ENCODE measurements at regions not wholly inside any gene's neighbourhood (a gene's known extent, or its start where the extent isn't known, plus 50 kb on each side); places are given as distances from the start of the nearest gene placed in this dataset.

DNA sequence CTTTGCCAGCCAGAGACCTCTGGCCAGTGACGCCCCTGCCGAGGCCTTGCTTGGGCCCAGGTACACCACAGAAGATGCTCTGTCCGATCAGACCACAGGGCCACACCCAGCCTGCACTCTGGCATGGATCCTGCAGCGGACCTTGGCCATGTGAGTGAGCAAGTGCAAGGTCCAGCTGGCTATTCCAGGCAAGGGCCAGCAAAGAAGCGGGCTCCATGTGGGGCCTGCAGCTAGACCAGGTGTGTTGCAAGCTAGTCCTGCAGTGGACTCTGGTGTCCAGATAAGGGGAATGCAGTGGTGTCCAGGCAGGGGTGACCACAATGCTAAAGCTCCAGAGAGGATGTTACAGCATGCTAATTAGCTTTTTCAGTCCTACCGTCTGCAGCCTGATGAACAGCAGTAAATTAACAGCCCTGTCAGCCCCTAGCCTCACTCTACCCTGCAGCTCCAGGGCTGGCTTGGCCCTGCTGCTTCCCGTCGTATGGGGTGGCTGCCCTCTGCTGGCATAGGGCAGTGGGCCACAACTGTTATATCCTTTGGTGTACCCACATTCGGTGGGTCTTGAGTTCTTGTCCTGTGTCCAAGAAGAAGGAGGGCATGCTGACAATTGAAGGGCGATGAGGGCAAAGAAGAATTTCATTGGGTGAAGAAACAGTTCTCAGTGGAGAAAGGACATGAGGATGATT is 284.5 kb upstream of the POU5F2 start:
- TF ChIP-seq, protein P1, sequence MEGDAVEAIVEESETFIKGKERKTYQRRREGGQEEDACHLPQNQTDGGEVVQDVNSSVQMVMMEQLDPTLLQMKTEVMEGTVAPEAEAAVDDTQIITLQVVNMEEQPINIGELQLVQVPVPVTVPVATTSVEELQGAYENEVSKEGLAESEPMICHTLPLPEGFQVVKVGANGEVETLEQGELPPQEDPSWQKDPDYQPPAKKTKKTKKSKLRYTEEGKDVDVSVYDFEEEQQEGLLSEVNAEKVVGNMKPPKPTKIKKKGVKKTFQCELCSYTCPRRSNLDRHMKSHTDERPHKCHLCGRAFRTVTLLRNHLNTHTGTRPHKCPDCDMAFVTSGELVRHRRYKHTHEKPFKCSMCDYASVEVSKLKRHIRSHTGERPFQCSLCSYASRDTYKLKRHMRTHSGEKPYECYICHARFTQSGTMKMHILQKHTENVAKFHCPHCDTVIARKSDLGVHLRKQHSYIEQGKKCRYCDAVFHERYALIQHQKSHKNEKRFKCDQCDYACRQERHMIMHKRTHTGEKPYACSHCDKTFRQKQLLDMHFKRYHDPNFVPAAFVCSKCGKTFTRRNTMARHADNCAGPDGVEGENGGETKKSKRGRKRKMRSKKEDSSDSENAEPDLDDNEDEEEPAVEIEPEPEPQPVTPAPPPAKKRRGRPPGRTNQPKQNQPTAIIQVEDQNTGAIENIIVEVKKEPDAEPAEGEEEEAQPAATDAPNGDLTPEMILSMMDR (IDR thresholded peaks at IDR 0.05; ENCODE audit: low read depth, low read length): no peak
- no peak for DNase-seq (ENCODE audit: extremely low read depth, low read depth)

DNA sequence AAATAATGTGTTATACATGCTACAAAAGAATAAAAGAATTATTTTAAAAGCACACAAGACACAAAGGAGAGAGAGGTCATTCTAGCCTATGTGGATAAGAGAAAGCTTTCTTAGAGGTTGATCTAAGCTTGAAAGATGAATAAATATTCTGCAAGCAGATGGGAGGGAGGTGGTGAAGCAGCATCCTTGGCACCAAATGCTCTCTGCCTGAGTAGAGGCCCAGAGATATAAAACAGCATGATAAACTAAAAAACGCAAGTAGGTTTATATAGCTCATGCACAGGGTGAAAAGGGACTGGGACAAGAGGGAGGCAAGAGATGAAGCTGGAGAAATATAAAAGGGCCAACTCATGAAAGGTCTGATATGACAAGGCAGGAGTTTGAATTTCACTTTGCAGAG is 283.2 kb upstream of the POU5F2 start:
- no peak for DNase-seq (ENCODE audit: extremely low read depth, low read depth)
- TF ChIP-seq, protein P1 (IDR thresholded peaks at IDR 0.05; ENCODE audit: low read depth, low read length): no peak

DNA sequence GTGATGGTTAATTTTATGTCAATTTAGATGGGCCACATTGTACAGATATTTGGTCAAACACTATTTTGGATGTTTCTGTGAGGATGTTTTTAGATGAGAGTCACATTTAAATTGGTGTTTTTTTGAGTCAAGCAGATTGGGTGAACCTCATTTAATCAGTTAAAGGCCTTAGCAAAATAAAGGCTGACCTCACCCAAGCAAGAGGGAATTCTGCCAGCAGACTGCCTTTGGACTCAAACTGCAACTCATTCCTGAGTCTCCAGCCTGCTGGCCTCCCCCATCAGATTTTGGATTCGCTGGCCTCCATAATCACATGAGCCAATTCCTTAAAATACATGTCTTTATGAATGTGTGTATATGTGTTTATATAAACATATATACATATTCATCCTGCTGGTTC is 282.7 kb upstream of the POU5F2 start:
- DNase-seq (ENCODE audit: extremely low read depth, low read depth): no peak
- TF ChIP-seq, protein P1 (IDR thresholded peaks at IDR 0.05; ENCODE audit: low read depth, low read length): no peak

DNA sequence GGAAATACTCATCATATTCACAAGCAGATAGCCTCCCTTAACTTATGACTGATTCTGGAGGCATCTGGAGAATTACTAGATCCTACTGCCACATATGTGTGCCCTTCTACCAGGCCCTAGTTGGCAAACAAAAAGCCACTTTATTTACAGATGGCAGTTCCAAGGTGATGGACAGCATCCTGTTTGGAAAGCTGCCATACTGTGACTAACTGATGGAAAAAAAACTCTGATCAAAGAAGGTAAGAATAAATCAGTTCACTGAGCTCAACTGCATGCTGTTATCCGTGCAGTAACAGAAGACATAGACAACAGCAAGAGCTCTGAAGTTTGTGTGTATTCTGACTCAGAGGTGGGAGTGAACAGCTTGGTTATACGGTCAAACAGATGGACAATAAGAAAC is 279.8 kb upstream of the POU5F2 start:
- DNase-seq (ENCODE audit: extremely low read depth, low read depth): peak; percentile 1
- TF ChIP-seq, protein P1 (IDR thresholded peaks at IDR 0.05; ENCODE audit: low read depth, low read length): no peak

DNA sequence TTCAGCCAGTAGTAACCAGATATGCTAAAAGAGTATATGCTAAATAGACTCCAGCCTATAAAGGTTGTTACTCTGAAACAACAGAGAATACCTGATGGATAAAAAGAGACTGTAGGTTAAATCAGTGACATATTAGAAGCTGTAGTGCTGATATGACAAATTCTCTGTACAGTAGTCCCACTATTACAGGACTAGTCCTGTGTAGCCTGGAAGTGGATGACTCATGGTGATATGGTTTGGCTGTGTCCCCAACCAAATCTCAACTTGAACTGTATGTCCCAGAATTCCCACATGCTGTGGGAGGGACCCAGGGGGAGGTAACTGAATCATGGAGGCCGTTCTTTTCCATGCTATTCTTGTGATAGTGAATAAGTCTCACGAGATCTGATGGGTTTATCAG is 276.2 kb upstream of the POU5F2 start:
- no peak for DNase-seq (ENCODE audit: extremely low read depth, low read depth)
- TF ChIP-seq, protein P1 (IDR thresholded peaks at IDR 0.05; ENCODE audit: low read depth, low read length): no peak

DNA sequence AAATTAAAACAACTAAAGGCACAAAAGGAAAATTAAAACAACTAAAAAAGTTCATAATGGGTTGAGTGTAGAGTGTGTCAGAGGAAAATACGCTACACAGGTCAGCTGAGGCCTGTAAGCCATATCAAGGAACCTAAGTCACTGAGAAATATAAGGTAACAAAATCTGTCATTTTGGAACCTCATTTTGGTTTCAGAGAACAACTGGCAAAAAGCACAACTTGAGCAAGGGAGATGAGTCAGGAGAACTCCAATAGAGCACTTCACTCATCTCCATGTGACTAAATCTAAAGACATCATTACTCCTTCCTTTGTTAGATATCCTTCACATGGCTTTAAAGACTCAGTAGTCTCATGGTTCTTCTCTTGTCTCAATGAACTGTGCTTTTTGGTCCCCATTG is 269.4 kb upstream of the POU5F2 start:
- no peak for DNase-seq (ENCODE audit: extremely low read depth, low read depth)
- TF ChIP-seq, protein P1 (IDR thresholded peaks at IDR 0.05; ENCODE audit: low read depth, low read length): no peak

DNA sequence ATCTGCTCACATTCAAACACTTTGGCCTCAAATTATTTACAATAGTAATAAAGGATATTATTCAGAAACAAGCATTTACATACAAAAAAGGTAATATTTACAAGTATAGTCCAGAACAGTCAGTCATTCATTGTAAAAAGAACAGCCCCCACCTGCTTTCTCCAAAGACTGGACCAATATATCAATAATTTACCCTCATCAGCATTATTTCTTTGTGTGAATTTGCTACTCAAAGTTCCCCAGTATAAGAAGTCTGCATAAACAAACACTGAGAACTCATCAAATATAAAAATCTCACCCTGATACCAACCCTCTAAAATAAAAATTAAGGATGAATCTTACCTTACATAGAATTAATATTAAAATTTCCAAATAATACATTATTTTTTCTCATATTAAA is 267.8 kb upstream of the POU5F2 start:
- TF ChIP-seq, protein P1 (IDR thresholded peaks at IDR 0.05; ENCODE audit: low read depth, low read length): no peak
- no peak for DNase-seq (ENCODE audit: extremely low read depth, low read depth)

Measured in AG09319 (cell line).